ENCODE measurements at regions not wholly inside any gene's neighbourhood (a gene's known extent, or its start where the extent isn't known, plus 50 kb on each side); places are given as distances from the start of the nearest gene placed in this dataset.

DNA sequence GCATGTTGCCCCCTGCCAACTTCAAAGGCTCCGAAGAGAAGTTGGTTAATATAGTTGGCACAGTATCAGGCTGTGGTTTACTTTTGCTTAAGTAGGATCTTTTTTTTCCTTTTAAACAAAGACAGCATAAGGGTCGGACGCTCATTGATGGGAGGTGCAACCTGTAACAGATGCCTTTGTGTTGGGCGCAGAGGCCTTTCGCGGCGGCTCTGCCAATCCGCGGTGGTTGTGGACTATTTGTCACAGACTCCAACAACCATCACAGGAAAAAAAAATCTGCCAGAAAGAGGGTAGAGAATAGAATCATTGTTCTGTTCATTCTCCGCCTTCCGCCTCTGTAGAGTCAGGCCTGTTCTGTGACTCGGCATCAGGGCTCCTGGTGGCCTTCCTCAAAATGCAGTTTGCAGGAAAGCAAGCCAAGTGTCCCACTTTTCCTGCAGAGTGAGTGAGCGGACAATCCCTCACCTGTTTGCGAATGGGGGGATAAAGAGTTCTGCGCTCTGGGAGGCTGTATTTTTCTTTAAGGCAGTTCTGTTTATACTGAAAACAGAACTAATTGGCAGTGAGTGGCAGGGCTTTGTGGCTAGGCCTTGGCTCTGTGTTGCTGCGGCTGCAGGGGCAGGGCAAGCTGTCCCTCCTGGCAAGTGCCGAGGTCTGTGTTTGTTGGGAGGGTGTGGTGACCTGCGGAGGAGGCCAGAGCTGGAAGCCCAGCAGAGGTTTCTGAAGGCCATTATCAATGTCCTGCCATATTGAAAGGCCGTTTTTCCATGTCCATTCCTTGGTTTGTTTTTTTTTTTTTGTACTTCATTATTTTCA, 83.0 kb upstream of the PIWIL1 start:
- H3K9me3 ChIP-seq (ENCODE audit: control insufficient read depth in 3 of 3, low read length in 3 of 3), result peaks cover 0 to 2% (median 0%) of the 10 kb centered on the region in 3 donors
- H3K27ac ChIP-seq (ENCODE audit: low read depth, low read length), result no peak overlapping the region
- no peaks in the 10 kb centered on the region for H3K36me3 ChIP-seq (ENCODE audit: control insufficient read depth in 3 of 3, insufficient read depth in 3 of 3, low read length in 3 of 3)
- H3K4me3 ChIP-seq (ENCODE audit: low read length in 3 of 3), result no peak overlapping the region
- H3K27me3 ChIP-seq (ENCODE audit: control insufficient read depth in 3 of 3, insufficient read depth in 3 of 3, low read length in 3 of 3), result peaks cover 0 to 2% (median 0%) of the 10 kb centered on the region in 3 donors
- no peak overlapping the region for H3K9ac ChIP-seq (ENCODE audit: low read depth in 1 of 3, low read length in 3 of 3)
- H3K4me1 ChIP-seq (ENCODE audit: control insufficient read depth in 3 of 3, insufficient read depth in 3 of 3, low read length in 3 of 3), result no peaks in the 10 kb centered on the region

DNA sequence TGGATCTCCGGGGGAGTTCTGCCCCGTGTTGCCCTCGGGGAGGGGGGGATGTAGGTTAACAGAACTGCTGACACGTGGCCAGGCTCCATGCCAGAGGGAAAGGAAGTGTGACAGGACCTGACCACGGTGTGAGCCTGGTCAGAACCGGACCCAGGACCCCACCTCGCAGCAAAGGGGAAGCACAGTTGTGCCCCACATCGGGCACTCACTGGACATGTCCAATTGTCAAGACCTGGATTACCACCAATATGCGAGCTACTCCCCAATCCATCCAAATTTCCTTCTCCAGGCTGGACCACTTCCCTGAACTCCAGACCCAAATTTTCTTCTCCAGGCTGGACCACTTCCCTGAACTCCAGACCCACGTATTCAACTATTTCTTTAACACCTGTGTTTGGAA, 78.8 kb upstream of the PIWIL1 start:
- H3K27me3 ChIP-seq (ENCODE audit: control insufficient read depth in 3 of 3, insufficient read depth in 3 of 3, low read length in 3 of 3), result peaks cover 0 to 3% (median 0%) of the 10 kb centered on the region in 3 donors
- H3K4me3 ChIP-seq (ENCODE audit: low read length in 3 of 3), result no peak overlapping the region
- peaks cover 0 to 2% (median 0%) of the 10 kb centered on the region in 3 donors for H3K9me3 ChIP-seq (ENCODE audit: control insufficient read depth in 3 of 3, low read length in 3 of 3)
- H3K27ac ChIP-seq (ENCODE audit: low read depth, low read length), result no peak overlapping the region
- H3K4me1 ChIP-seq (ENCODE audit: control insufficient read depth in 3 of 3, insufficient read depth in 3 of 3, low read length in 3 of 3), result no peaks in the 10 kb centered on the region
- no peak overlapping the region for H3K9ac ChIP-seq (ENCODE audit: low read depth in 1 of 3, low read length in 3 of 3)
- no peaks in the 10 kb centered on the region for H3K36me3 ChIP-seq (ENCODE audit: control insufficient read depth in 3 of 3, insufficient read depth in 3 of 3, low read length in 3 of 3)

DNA sequence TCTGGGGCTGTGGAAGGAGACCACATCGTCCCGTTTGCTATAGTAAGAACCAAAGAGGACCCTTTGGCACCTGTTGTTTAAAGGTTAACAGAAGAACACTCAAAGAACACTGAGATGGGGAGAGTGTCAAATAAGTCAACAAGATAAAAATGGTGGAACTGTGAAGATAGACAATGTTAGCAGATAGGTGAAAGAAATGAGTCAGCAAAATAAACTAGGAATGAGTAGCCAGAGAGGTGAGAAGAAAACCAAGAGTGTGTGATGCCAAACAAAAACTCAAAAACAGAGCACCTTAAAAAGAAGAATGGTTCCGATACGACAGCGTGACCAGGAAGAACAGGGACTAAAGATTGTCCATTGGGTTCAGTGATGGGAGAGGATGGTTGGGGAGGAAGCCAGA, 74.7 kb upstream of the PIWIL1 start:
- Histone ChIP-seq H3K9me3 (ENCODE audit: control insufficient read depth in 3 of 3, low read length in 3 of 3) (no peaks in the 10 kb centered on the region), H3K27me3 (ENCODE audit: control insufficient read depth in 3 of 3, insufficient read depth in 3 of 3, low read length in 3 of 3) (peaks cover 0 to 3% (median 0%) of the 10 kb centered on the region in 3 donors), H3K36me3 (ENCODE audit: control insufficient read depth in 3 of 3, insufficient read depth in 3 of 3, low read length in 3 of 3) (no peaks in the 10 kb centered on the region), H3K9ac (ENCODE audit: low read depth in 1 of 3, low read length in 3 of 3) (no peak overlapping the region), H3K27ac (ENCODE audit: low read depth, low read length) (no peak overlapping the region), H3K4me3 (ENCODE audit: low read length in 3 of 3) (no peak overlapping the region), H3K4me1 (ENCODE audit: control insufficient read depth in 3 of 3, insufficient read depth in 3 of 3, low read length in 3 of 3) (no peaks in the 10 kb centered on the region)

DNA sequence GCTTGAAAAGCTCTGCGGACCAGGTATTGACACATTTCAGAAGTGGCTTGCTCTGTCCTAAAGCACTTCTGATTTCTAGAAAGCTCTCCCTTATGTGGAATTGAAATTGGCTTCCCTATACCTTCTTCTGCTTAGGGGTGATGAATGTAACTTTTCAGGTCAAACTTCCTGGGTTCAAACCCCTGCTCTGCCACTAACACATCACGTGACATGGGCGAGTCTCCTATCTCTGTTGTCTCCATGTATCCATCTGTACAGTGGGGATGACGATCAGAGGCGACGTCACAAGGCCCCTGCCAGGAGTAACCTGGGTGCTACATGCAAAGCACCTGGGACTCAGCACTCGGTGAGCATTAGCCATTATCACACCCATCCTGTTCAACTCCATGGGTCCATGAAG, 73.7 kb upstream of the PIWIL1 start:
- no peaks in the 10 kb centered on the region for H3K4me1 ChIP-seq (ENCODE audit: control insufficient read depth in 3 of 3, insufficient read depth in 3 of 3, low read length in 3 of 3)
- H3K27ac ChIP-seq (ENCODE audit: low read depth, low read length), result no peak overlapping the region
- no peaks in the 10 kb centered on the region for H3K9me3 ChIP-seq (ENCODE audit: control insufficient read depth in 3 of 3, low read length in 3 of 3)
- no peak overlapping the region for H3K4me3 ChIP-seq (ENCODE audit: low read length in 3 of 3)
- peaks cover 0 to 3% (median 0%) of the 10 kb centered on the region in 3 donors for H3K27me3 ChIP-seq (ENCODE audit: control insufficient read depth in 3 of 3, insufficient read depth in 3 of 3, low read length in 3 of 3)
- H3K9ac ChIP-seq (ENCODE audit: low read depth in 1 of 3, low read length in 3 of 3), result no peak overlapping the region
- no peaks in the 10 kb centered on the region for H3K36me3 ChIP-seq (ENCODE audit: control insufficient read depth in 3 of 3, insufficient read depth in 3 of 3, low read length in 3 of 3)

DNA sequence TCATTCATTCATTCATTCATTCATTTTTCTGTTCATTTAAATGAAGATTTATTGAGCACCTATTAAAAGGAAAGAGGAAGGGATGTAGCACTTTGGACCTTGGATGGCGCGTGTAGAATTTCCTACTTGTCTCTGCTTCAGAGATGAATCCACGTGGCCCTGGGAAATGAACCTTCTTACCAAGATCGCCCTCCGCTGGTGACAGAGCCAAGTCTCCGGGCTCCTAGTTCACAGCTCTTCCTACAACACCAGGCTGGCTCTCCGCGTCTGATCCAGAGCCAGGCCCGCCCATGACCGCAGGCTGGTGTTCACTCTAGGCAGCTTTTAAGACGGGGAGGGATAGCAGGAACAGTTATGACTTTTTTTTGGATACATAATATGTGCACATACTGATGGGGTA, 70.9 kb upstream of the PIWIL1 start:
- no peaks in the 10 kb centered on the region for H3K4me1 ChIP-seq (ENCODE audit: control insufficient read depth in 3 of 3, insufficient read depth in 3 of 3, low read length in 3 of 3)
- H3K27ac ChIP-seq (ENCODE audit: low read depth, low read length), result no peak overlapping the region
- no peak overlapping the region for H3K9ac ChIP-seq (ENCODE audit: low read depth in 1 of 3, low read length in 3 of 3)
- H3K27me3 ChIP-seq (ENCODE audit: control insufficient read depth in 3 of 3, insufficient read depth in 3 of 3, low read length in 3 of 3), result no peaks in the 10 kb centered on the region
- no peaks in the 10 kb centered on the region for H3K9me3 ChIP-seq (ENCODE audit: control insufficient read depth in 3 of 3, low read length in 3 of 3)
- no peaks in the 10 kb centered on the region for H3K36me3 ChIP-seq (ENCODE audit: control insufficient read depth in 3 of 3, insufficient read depth in 3 of 3, low read length in 3 of 3)
- H3K4me3 ChIP-seq (ENCODE audit: low read length in 3 of 3), result no peak overlapping the region

DNA sequence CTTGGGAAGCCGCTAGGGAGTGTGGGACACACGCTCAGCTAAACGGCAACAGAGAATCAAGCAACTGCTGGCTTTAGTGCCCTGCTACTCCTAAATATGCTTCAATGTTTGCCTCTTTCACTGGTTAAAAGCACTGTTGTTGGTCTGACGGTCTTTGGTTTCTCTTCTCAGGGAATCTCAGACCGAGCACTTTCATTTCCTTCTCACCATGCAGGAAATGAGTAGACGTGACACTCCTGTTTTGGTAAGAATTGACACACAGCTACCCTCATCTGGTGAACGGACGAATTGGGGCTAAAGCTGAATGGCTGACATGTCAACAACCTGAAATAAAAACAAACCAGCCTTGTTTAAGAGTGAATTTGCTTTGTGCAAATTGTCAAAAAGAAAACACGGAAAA, 57.5 kb upstream of the PIWIL1 start:
- peak overlapping the region in 2 of 3 donors; percentile 43 to 48 for H3K9ac ChIP-seq (ENCODE audit: low read depth in 1 of 3, low read length in 3 of 3)

DNA sequence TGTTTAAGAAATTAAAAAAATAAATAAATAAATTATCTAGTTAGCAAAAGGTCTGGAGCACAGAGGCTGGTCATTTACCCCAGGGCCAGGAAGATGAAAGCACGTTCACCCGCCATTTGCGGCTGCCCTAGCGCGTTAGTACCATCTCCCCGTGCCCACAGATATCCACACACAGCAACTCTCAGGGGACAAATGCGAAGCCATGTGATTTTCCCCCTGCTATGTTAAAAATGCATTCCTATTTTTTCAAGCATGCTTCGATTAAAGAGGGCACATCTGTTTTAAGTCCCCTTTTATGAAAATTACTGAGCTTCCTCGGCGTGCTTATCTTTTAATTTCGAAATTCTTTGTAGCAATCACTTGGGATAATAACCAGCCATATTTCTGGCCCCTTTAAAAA, 56.9 kb upstream of the PIWIL1 start:
- Histone ChIP-seq H3K4me3 (ENCODE audit: low read length in 3 of 3) (peak overlapping the region in 1 of 3 donors; percentile 67), H3K4me1 (ENCODE audit: control insufficient read depth in 3 of 3, insufficient read depth in 3 of 3, low read length in 3 of 3) (peaks cover 0 to 3% (median 0%) of the 10 kb centered on the region in 3 donors), H3K9ac (ENCODE audit: low read depth in 1 of 3, low read length in 3 of 3) (no peak overlapping the region), H3K36me3 (ENCODE audit: control insufficient read depth in 3 of 3, insufficient read depth in 3 of 3, low read length in 3 of 3) (no peaks in the 10 kb centered on the region), H3K9me3 (ENCODE audit: control insufficient read depth in 3 of 3, low read length in 3 of 3) (peaks cover 0 to 2% (median 0%) of the 10 kb centered on the region in 3 donors), H3K27ac (ENCODE audit: low read depth, low read length) (no peak overlapping the region), H3K27me3 (ENCODE audit: control insufficient read depth in 3 of 3, insufficient read depth in 3 of 3, low read length in 3 of 3) (peaks cover 0 to 5% (median 0%) of the 10 kb centered on the region in 3 donors)

More for the DNA sequence above, 57.5 kb upstream of the PIWIL1 start:
- Histone ChIP-seq H3K27ac (ENCODE audit: low read depth, low read length) (no peak overlapping the region), H3K4me1 (ENCODE audit: control insufficient read depth in 3 of 3, insufficient read depth in 3 of 3, low read length in 3 of 3) (peaks cover 0 to 3% (median 0%) of the 10 kb centered on the region in 3 donors), H3K27me3 (ENCODE audit: control insufficient read depth in 3 of 3, insufficient read depth in 3 of 3, low read length in 3 of 3) (peaks cover 0 to 5% (median 0%) of the 10 kb centered on the region in 3 donors), H3K9me3 (ENCODE audit: control insufficient read depth in 3 of 3, low read length in 3 of 3) (peaks cover 0 to 2% (median 0%) of the 10 kb centered on the region in 3 donors), H3K4me3 (ENCODE audit: low read length in 3 of 3) (peak overlapping the region in 2 of 3 donors; percentile 31 to 67), H3K36me3 (ENCODE audit: control insufficient read depth in 3 of 3, insufficient read depth in 3 of 3, low read length in 3 of 3) (no peaks in the 10 kb centered on the region)

DNA sequence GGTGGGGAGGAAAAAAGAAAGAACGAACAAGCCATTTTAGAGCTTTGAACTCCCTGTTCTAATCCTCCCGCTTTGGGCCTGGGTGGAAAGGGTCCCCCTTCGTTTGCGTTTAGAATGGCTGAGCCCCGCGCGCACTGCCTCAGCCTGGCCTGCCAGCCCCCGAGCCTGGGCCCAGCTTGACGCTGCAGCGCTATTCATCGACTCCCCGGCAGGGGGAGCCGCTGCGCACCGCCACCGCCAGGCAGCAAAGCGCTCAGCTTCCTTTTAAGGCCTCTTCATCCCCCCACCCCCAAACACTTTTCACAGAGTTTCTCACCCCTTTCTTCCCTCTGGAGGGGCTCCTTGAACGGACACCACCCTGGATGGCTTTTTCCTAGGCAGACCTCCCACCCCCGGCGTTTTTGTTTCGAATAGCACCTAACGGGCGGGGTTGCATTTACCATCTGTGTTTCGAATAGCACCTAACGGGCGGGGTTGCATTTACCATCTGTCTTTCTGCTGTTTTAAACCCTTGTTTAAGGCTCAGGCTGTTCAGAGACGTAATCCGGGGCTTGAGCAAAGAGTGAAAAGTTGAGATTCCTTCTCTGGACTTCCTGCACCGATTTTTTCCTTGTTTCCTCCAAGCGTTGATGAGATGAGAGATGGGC, 56.4 kb upstream of the PIWIL1 start:
- Histone ChIP-seq H3K27me3 (ENCODE audit: control insufficient read depth in 3 of 3, insufficient read depth in 3 of 3, low read length in 3 of 3) (peaks cover 0 to 5% (median 0%) of the 10 kb centered on the region in 3 donors), H3K36me3 (ENCODE audit: control insufficient read depth in 3 of 3, insufficient read depth in 3 of 3, low read length in 3 of 3) (no peaks in the 10 kb centered on the region), H3K4me1 (ENCODE audit: control insufficient read depth in 3 of 3, insufficient read depth in 3 of 3, low read length in 3 of 3) (peaks cover 0 to 3% (median 0%) of the 10 kb centered on the region in 3 donors), H3K27ac (ENCODE audit: low read depth, low read length) (no peak overlapping the region), H3K4me3 (ENCODE audit: low read length in 3 of 3) (no peak overlapping the region), H3K9ac (ENCODE audit: low read depth in 1 of 3, low read length in 3 of 3) (no peak overlapping the region), H3K9me3 (ENCODE audit: control insufficient read depth in 3 of 3, low read length in 3 of 3) (peaks cover 0 to 2% (median 0%) of the 10 kb centered on the region in 3 donors)

DNA sequence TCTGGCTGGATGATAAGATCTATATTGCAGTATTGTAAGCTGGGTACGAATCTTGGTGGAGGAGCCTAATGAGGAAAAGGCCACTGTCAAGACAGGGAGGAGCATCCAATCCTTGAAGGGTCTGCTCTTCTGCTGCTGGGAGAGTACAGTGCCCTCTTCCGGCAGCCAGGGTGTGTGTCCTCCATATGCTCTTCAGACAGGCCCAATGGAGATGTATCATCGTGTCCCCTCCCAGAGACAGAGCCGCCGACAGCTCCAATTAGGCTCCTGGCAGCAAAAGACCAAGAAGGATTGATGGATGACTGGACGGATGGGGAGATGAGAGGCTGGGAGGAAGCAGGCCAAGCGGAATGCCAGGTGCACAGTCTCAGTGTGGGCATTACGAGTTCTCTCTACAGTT, 51.6 kb upstream of the PIWIL1 start:
- Histone ChIP-seq H3K27ac (ENCODE audit: low read depth, low read length) (no peak overlapping the region), H3K9ac (ENCODE audit: low read depth in 1 of 3, low read length in 3 of 3) (no peak overlapping the region), H3K36me3 (ENCODE audit: control insufficient read depth in 3 of 3, insufficient read depth in 3 of 3, low read length in 3 of 3) (no peaks in the 10 kb centered on the region), H3K4me3 (ENCODE audit: low read length in 3 of 3) (no peak overlapping the region), H3K27me3 (ENCODE audit: control insufficient read depth in 3 of 3, insufficient read depth in 3 of 3, low read length in 3 of 3) (peaks cover 0 to 7% (median 0%) of the 10 kb centered on the region in 3 donors), H3K9me3 (ENCODE audit: control insufficient read depth in 3 of 3, low read length in 3 of 3) (peaks cover 0 to 7% (median 5%) of the 10 kb centered on the region in 3 donors), H3K4me1 (ENCODE audit: control insufficient read depth in 3 of 3, insufficient read depth in 3 of 3, low read length in 3 of 3) (no peaks in the 10 kb centered on the region)
